HG03135 (cell line): ENCODE measurements at regions not wholly inside any gene's neighbourhood (a gene's known extent, or its start where the extent isn't known, plus 50 kb on each side); places are given as distances from the start of the nearest gene placed in this dataset.
"Not testable (repeated sequence)": the region's sequence is repeated elsewhere in the genome, so short reads cannot be mapped to it uniquely, and the experiment has no call there.

Experiments
- ATAC-seq: cut with Tn5 transposase; IDR thresholded peaks from one replicate; pipeline ENCODE4 v1.9.1; 2021; ENCODE audit warnings: mild to moderate bottlenecking, moderate library complexity; ENCODE audit not compliant: unreplicated experiment

GRCh38 chr7:96921771-96922170 lies 83.6 kb upstream of the DLX6 start:
- ATAC-seq = no peak

GRCh38 chr7:96923345-96923744 lies 82.0 kb upstream of the DLX6 start:
- ATAC-seq = not testable (repeated sequence)

- no peak for ATAC-seq
Observed at GRCh38 chr7:96927131-96927530, 78.2 kb upstream of the DLX6 start.

GRCh38 chr7:96928965-96929364 lies 76.4 kb upstream of the DLX6 start:
- no peak for ATAC-seq

- ATAC-seq = no peak
Observed at GRCh38 chr7:96931891-96932290, 73.5 kb upstream of the DLX6 start.

GRCh38 chr7:96933067-96933645 lies 72.2 kb upstream of the DLX6 start:
- ATAC-seq = no peak

GRCh38 chr7:96936621-96937020 lies 68.7 kb upstream of the DLX6 start:
- no peak for ATAC-seq

GRCh38 chr7:96942112-96942511 lies 63.2 kb upstream of the DLX6 start:
- no peak for ATAC-seq

- ATAC-seq = no peak
Observed at GRCh38 chr7:96949766-96950165, 55.6 kb upstream of the DLX6 start.

- no peak for ATAC-seq
Observed at GRCh38 chr7:96952974-96953391, 52.4 kb upstream of the DLX6 start.

- ATAC-seq = no peak
Observed at GRCh38 chr7:96953676-96954513, 51.5 kb upstream of the DLX6 start.
